Osteocyte (in vitro differentiated cells): ENCODE measurements at regions not wholly inside any gene's neighbourhood (a gene's known extent, or its start where the extent isn't known, plus 50 kb on each side); places are given as distances from the start of the nearest gene placed in this dataset.

Experiments
- DNase-seq: peaks from one replicate; pipeline ENCODE4 v3.0.0; 2021; ENCODE audit warnings: mixed read lengths; ENCODE audit not compliant: unreplicated experiment; ENCODE audit errors: extremely low spot score
- H3K27ac Mint-ChIP-seq: one replicate; pipeline ENCODE4 v1.8.0; 2021; ENCODE audit warnings: mild to moderate bottlenecking, mixed read lengths; ENCODE audit not compliant: unreplicated experiment
- H3K27me3 Mint-ChIP-seq: one replicate; pipeline ENCODE4 v1.8.0; 2021; ENCODE audit warnings: mixed read lengths; ENCODE audit not compliant: unreplicated experiment
- H3K36me3 Mint-ChIP-seq: one replicate; pipeline ENCODE4 v1.8.0; 2021; ENCODE audit warnings: mixed read lengths; ENCODE audit not compliant: unreplicated experiment
- H3K4me1 Mint-ChIP-seq: one replicate; pipeline ENCODE4 v1.8.0; 2021; ENCODE audit warnings: mixed read lengths; ENCODE audit not compliant: unreplicated experiment
- H3K4me3 Mint-ChIP-seq: one replicate; pipeline ENCODE4 v1.8.0; 2021; ENCODE audit warnings: mild to moderate bottlenecking, moderate library complexity, mixed read lengths; ENCODE audit not compliant: unreplicated experiment
- H3K9me3 Mint-ChIP-seq: one replicate; pipeline ENCODE4 v1.8.0; 2021; ENCODE audit warnings: mixed read lengths; ENCODE audit not compliant: unreplicated experiment
- TF ChIP-seq, protein P1 (sequence below): fragments of 200-600 bp; sonication (generic); IDR thresholded peaks from 2 replicates; pipeline ENCODE4 v1.5.0; 2021; ENCODE audit warnings: antibody characterized with exemption, mild to moderate bottlenecking, moderate library complexity

DNA sequence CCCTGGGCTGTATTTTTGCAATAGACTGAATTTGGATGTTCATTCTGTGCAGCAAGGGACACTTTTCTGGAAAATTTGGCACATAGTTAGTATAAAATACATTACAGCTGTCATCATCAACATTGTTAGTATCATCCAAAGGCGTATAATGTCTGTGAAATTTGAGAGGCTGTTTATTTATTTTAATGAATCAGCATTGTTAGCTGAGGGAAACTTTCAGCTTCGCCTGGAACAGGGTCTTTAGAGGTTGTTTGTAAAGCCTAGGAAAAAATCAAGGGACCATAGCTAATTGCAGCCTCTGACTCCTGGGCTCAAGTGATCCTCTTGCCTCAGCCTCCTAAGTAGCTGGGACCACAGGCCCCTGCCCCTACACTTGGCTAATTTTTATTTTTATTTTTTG lies 106.8 kb upstream of the USP24 start:
- H3K36me3 Mint-ChIP-seq = no peaks in the 10 kb centered on the region
- no peaks in the 10 kb centered on the region for H3K27me3 Mint-ChIP-seq
- no peaks in the 10 kb centered on the region for H3K9me3 Mint-ChIP-seq
- no peak for DNase-seq
- H3K27ac Mint-ChIP-seq = peak overlapping the region; percentile 58
- H3K4me3 Mint-ChIP-seq = no peak overlapping the region
- H3K4me1 Mint-ChIP-seq = peaks cover 40% of the 10 kb centered on the region
- TF ChIP-seq, protein P1, sequence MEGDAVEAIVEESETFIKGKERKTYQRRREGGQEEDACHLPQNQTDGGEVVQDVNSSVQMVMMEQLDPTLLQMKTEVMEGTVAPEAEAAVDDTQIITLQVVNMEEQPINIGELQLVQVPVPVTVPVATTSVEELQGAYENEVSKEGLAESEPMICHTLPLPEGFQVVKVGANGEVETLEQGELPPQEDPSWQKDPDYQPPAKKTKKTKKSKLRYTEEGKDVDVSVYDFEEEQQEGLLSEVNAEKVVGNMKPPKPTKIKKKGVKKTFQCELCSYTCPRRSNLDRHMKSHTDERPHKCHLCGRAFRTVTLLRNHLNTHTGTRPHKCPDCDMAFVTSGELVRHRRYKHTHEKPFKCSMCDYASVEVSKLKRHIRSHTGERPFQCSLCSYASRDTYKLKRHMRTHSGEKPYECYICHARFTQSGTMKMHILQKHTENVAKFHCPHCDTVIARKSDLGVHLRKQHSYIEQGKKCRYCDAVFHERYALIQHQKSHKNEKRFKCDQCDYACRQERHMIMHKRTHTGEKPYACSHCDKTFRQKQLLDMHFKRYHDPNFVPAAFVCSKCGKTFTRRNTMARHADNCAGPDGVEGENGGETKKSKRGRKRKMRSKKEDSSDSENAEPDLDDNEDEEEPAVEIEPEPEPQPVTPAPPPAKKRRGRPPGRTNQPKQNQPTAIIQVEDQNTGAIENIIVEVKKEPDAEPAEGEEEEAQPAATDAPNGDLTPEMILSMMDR = no peak

DNA sequence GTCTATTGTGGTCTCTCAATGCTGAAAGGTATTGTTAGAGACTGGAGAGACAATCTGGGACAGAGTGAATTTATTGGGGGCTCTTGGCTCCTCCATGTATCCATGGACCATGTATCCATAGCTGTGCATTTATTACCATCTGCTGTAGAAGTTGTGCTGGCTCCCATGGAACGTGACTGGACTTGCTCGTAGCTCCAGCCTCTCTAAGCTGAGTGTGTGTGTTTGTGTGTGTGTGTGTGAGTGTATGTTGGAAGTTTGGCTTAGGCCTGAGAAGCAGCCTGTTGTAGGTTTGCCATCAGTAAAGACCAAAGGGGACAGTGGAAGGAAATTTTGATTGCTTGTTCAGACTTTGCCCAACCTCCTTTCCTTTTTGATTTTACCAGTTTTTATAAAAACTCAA lies 105.7 kb upstream of the USP24 start:
- no peaks in the 10 kb centered on the region for H3K9me3 Mint-ChIP-seq
- H3K4me1 Mint-ChIP-seq = peaks cover 42% of the 10 kb centered on the region
- no peak overlapping the region for H3K4me3 Mint-ChIP-seq
- no peak for DNase-seq
- H3K27me3 Mint-ChIP-seq = no peaks in the 10 kb centered on the region
- TF ChIP-seq, protein P1 = no peak
- no peak overlapping the region for H3K27ac Mint-ChIP-seq
- H3K36me3 Mint-ChIP-seq = no peaks in the 10 kb centered on the region

DNA sequence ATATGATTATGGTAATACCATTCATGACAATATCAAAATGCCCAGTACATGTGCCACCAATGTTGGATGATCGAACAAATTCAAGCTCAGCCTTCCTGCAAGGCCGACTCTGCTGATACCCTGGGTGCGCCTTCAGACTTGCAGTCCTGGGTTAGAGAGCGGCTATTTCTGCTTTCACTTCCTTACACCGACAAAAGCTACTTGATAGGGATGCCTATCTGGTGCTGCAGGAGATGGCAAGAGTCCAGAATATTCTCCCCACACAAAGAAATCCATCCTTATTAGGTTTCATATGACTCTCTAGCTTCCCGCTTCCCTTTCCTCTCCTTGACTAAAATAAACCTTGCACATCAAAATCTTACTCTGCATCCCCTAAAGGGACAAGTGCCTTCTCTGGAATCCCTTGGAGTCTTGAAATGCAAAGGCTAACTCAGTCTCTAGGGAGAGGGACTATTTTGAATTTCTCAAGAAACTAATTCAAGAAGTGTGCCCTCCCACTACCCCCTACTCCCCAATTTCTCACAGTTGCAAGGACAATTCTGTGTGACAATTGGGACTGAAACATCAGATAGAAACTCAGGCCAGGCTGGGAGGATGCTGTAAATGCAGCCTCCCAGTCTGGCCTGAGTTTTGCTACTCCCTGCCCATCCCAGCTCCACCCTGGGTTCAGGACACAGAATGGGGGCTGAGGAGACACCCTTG lies 103.1 kb upstream of the USP24 start:
- H3K27me3 Mint-ChIP-seq = no peaks in the 10 kb centered on the region
- peaks cover 38% of the 10 kb centered on the region for H3K4me1 Mint-ChIP-seq
- no peaks in the 10 kb centered on the region for H3K36me3 Mint-ChIP-seq
- H3K4me3 Mint-ChIP-seq = no peak overlapping the region
- TF ChIP-seq, protein P1 = no peak
- DNase-seq = no peak
- no peak overlapping the region for H3K27ac Mint-ChIP-seq
- no peaks in the 10 kb centered on the region for H3K9me3 Mint-ChIP-seq

DNA sequence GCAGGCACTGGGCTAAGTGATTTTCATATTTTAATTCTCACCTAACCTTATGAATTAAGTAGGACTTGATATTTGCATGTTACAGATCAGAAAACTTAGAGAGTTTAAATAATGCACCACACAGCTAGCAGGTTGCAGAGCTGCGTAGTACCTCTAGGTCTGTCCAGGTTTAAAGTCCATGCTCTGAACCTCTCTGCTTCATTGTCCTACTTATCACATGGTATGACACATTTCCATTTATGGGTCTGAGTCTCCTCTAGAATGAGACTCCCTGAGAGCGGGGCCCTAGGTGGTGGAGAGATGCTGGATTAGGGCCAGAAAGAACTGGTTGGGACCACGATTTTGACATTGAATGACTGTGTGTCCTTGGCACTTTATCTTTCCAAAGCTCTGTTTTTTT lies 102.5 kb upstream of the USP24 start:
- no peak for DNase-seq
- Mint-ChIP-seq H3K27me3 (no peaks in the 10 kb centered on the region), H3K27ac (no peak overlapping the region), H3K36me3 (no peaks in the 10 kb centered on the region), H3K9me3 (no peaks in the 10 kb centered on the region), H3K4me3 (no peak overlapping the region), H3K4me1 (peaks cover 32% of the 10 kb centered on the region)
- TF ChIP-seq, protein P1 = no peak

DNA sequence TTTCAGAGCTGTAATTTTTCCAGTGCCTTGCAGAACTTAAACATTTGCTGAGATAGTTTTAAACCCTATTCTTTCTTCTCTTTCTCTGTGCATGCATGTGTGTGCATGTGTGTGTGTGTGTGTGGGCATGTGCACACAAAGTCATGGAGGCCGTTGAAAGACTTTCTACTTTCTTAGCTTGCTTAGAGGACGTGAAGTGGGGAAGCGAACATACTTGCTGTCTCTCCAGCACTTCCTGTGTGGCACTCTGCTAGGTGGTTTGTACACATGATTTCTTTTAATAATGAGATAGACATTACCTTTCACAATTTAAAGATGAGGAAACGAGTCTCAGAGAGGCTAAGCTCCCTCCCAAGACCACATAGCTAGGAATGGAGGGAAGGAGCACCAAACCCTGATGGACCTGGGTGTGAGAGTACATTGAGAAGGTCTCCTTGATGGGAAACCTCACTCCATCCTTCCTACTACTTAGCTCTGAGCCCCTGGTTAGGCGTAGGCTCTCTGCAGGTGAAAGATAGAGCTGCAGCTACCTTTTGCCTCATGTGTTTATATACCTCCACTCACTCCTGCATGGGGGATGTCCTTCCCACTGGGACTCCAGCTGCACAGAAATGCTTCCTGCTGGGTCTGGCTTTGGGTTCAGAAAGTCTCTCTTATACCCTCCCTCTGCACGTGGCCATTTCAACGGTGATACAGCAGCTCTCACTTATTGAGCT lies 101.9 kb upstream of the USP24 start:
- Mint-ChIP-seq H3K4me3 (no peak overlapping the region), H3K4me1 (peaks cover 27% of the 10 kb centered on the region), H3K27ac (no peak overlapping the region), H3K36me3 (no peaks in the 10 kb centered on the region), H3K9me3 (no peaks in the 10 kb centered on the region), H3K27me3 (no peaks in the 10 kb centered on the region)
- TF ChIP-seq, protein P1 = no peak
- no peak for DNase-seq
